HFF-Myc (cell line): ENCODE measurements at regions not wholly inside any gene's neighbourhood (a gene's known extent, or its start where the extent isn't known, plus 50 kb on each side); places are given as distances from the start of the nearest gene placed in this dataset.

Experiments
- DNase-seq: peaks from one replicate; pipeline ENCODE4 v3.0.0-alpha.2; 2011; ENCODE audit warnings: low read depth; ENCODE audit errors: extremely low read depth
- H3K4me3 ChIP-seq: replicated peaks from 2 replicates; pipeline ENCODE4 v1.5.1; 2011; ENCODE audit warnings: low read depth, mild to moderate bottlenecking, control low read depth, low read length
- CTCF ChIP-seq: IDR thresholded peaks from 2 replicates; pipeline ENCODE4 v1.5.1; 2012; ENCODE audit warnings: mild to moderate bottlenecking, low read depth, low read length, control low read depth; ENCODE audit errors: missing control alignments

- DNase-seq, result peak; percentile 31
- TF ChIP-seq CTCF, result peak; percentile 56
- no peak overlapping the region for H3K4me3 ChIP-seq
Observed at GRCh38 chr5:61933787-61934626, 372.0 kb upstream of the KIF2A start.

DNA sequence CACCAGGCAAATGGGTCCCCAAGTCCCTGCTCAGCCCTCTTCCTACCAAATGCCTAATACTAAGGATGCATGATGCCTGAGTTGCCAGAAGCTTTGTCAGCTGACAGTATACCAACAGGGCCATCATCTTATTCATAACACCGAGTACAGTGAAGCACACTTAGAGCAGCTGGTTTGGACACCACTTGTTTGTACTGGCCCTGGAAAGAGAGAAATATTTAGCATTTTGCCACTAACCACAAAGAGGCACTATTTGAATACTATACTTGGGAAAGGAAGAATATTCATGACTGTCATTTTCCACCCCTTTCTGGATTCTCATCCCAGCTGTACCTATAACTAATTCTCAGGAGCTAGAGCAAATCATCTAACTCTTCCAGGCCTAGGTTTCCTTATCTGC, 364.4 kb upstream of the KIF2A start:
- H3K4me3 ChIP-seq, result no peak overlapping the region
- DNase-seq, result no peak
- no peak for TF ChIP-seq CTCF

DNA sequence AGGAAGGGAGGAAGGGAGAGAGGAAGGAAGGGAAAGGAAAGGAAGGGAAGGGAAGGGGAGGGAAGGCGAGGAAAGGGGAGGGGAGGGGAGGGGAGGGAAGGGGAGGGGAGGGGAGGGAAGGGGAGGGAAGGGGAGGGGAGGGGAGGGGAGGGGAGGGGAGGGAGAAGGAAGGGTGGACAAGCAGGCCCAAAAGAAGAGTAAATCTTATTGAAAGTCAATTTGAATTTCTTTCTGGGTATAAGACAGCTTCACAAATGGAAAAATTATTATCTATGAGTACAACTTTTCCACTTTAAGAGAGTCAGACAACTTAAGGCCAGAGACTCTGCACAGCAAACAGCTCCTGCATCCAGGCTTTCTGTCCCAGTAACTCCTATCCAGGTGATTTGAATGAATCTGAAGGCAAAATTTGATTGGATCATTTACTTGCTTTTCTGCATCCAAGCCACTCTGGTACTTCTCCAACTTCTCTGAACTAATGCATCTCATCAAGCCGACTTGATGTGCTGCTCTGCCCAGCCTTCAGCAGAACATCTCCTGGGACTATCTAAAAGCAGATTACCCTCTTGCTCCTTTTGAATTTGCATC, 363.4 kb upstream of the KIF2A start:
- no peak for DNase-seq
- TF ChIP-seq CTCF, result no peak
- no peak overlapping the region for H3K4me3 ChIP-seq

DNA sequence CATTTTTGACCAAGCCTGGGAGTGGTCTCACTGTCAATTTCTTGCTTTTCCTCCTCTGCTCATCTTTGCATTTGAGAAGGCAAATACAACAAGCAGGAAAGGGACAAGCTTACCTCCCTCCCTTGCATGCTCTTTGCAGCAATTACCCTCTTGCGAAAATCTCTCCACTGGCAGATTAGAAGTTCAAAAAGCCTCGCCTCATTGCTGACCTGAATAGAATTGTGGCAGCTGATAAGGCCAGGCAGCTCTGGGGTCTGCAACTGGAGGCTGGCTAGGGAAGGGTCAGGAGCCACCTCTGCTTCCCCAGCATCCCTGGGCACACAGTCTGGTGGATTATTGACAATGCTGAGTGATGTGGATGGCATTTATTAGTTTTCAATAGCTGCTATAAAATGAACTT, 362.3 kb upstream of the KIF2A start:
- no peak for DNase-seq
- no peak overlapping the region for H3K4me3 ChIP-seq
- TF ChIP-seq CTCF, result no peak

- DNase-seq, result no peak
- TF ChIP-seq CTCF, result no peak
- no peak overlapping the region for H3K4me3 ChIP-seq
Observed at GRCh38 chr5:61948151-61948550, 357.9 kb upstream of the KIF2A start.

GRCh38 chr5:61949054-61949678, 356.8 kb upstream of the KIF2A start:
- TF ChIP-seq CTCF, result no peak
- DNase-seq, result no peak

More at GRCh38 chr5:61949054-61949678, 356.8 kb upstream of the KIF2A start:
- H3K4me3 ChIP-seq, result no peak overlapping the region
